Liver (tissue), 3 donors: ENCODE measurements at regions not wholly inside any gene's neighbourhood (a gene's known extent, or its start where the extent isn't known, plus 50 kb on each side); places are given as distances from the start of the nearest gene placed in this dataset.

Source experiments
- CTCF ChIP-seq: fragments of 150-350 bp; IDR thresholded peaks from 2 replicates; pipeline ENCODE4 v1.5.1; 2017; ENCODE audit warnings: improper control_type of control experiment, low read depth, low read length; ENCODE audit not compliant: missing input control
- EGR1 ChIP-seq, 2 donors: IDR thresholded peaks; 2 replicates each; pipeline ENCODE4 v1.6.1; 2016 to 2018; ENCODE audit warnings: antibody characterized with exemption in 2 of 2, low read depth in 2 of 2
- FOXA1 ChIP-seq: IDR thresholded peaks from 2 replicates; pipeline ENCODE4 v1.6.1; 2016; ENCODE audit warnings: antibody characterized with exemption
- FOXA2 ChIP-seq: IDR thresholded peaks from 2 replicates; pipeline ENCODE4 v1.6.1; 2016; ENCODE audit warnings: antibody characterized with exemption
- GABPA ChIP-seq, 2 donors: IDR thresholded peaks in 1 of 2; conservative IDR thresholded peaks in 1 of 2; 2 replicates each; pipeline ENCODE4 v1.6.1; 2016; ENCODE audit warnings: antibody characterized with exemption in 2 of 2, mild to moderate bottlenecking in 1 of 2, moderate library complexity in 1 of 2
- HNF4A ChIP-seq, 2 donors: conservative IDR thresholded peaks; 2 replicates each; pipeline ENCODE4 v1.6.1; 2016; ENCODE audit warnings: antibody characterized with exemption in 2 of 2, mild to moderate bottlenecking in 2 of 2
- JUND ChIP-seq, 2 donors: IDR thresholded peaks; 2 replicates each; pipeline ENCODE4 v1.6.1; 2016; ENCODE audit warnings: antibody characterized with exemption in 2 of 2
- MAX ChIP-seq: IDR thresholded peaks from 2 replicates; pipeline ENCODE4 v1.6.1; 2016; ENCODE audit warnings: antibody characterized with exemption
- RAD21 ChIP-seq, 2 donors: IDR thresholded peaks; 2 replicates each; pipeline ENCODE4 v1.6.1; 2016; ENCODE audit warnings: antibody characterized with exemption in 2 of 2, mild to moderate bottlenecking in 2 of 2
- REST ChIP-seq: IDR thresholded peaks from 2 replicates; pipeline ENCODE4 v1.6.1; 2016; ENCODE audit warnings: antibody characterized with exemption, mild to moderate bottlenecking
- RXRA ChIP-seq, 2 donors: IDR thresholded peaks; 2 replicates each; pipeline ENCODE4 v1.6.1; 2017 to 2018; ENCODE audit warnings: antibody characterized with exemption in 2 of 2, mild to moderate bottlenecking in 1 of 2
- SP1 ChIP-seq: IDR thresholded peaks from 2 replicates; pipeline ENCODE4 v1.6.1; 2018; ENCODE audit warnings: antibody characterized with exemption, mild to moderate bottlenecking
- TAF1 ChIP-seq: conservative IDR thresholded peaks from 2 replicates; pipeline ENCODE4 v1.6.1; 2016; ENCODE audit warnings: antibody characterized with exemption, mild to moderate bottlenecking
- YY1 ChIP-seq: IDR thresholded peaks from 2 replicates; pipeline ENCODE4 v1.6.1; 2016; ENCODE audit warnings: antibody characterized with exemption, mild to moderate bottlenecking
- donor health status: healthy.
- donor health status: healthy.

- TF ChIP-seq CTCF (no peak), FOXA1 (no peak), RAD21 (IDR thresholded peaks at IDR 0.05) (no peak), JUND (IDR thresholded peaks at IDR 0.05) (no peak), RXRA (IDR thresholded peaks at IDR 0.05) (no peak), SP1 (no peak), MAX (no peak), FOXA2 (no peak), EGR1 (IDR thresholded peaks at IDR 0.05; ENCODE audit: low read depth in 2 of 2) (no peak), HNF4A (conservative IDR thresholded peaks at IDR 0.05) (no peak), GABPA (IDR thresholded peaks at IDR 0.05 in 1 of 2, conservative IDR thresholded peaks at IDR 0.05 in 1 of 2) (no peak), YY1 (no peak), TAF1 (no peak), REST (no peak)
These were observed 69.7 kb upstream of the GALNT18 start for GRCh38 chr11:11691296-11692151.
